GM21381 (cell line): ENCODE measurements at regions not wholly inside any gene's neighbourhood (a gene's known extent, or its start where the extent isn't known, plus 50 kb on each side); places are given as distances from the start of the nearest gene placed in this dataset.

ENCODE experiments used
- ATAC-seq: cut with Tn5 transposase; IDR thresholded peaks from one replicate; pipeline ENCODE4 v1.9.1; 2021; ENCODE audit warnings: mild to moderate bottlenecking, moderate library complexity; ENCODE audit not compliant: unreplicated experiment

DNA sequence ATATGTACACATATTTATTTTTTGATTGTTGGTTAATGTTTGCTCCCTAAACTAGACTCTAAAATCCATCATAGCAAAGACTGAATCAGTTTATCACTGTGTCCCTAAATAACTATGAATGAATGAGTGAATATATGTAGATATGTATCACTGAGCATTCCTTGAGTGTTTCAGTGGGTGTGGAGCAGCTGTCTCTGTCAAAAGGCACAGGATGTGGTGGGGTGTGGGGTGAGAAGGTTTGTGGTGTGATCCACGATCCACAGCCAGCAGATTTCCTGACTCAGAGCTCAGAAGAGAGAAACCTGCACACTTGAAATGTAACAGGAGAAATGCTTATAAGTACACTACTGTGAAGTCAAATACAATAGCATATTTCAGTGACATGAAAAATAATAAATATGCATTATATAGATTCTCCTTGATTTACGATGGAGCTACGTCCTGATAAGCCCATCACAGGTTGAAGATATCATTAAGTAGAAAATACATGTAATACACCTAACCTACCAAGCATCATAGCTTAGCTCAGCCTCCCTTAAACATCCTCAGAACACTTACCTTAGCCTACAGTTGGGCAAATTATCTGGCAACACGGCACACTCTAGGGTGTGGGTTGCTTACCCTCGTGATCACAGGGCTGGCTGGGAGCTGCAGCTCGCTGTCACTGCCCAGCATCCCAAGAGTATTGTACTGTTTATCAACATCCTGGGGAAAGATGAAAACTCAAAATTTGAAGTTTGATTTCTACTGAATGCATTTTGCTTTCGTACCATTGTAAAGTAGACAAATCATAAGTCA is 287.0 kb downstream of the GAS1 start:
- no peak for ATAC-seq

DNA sequence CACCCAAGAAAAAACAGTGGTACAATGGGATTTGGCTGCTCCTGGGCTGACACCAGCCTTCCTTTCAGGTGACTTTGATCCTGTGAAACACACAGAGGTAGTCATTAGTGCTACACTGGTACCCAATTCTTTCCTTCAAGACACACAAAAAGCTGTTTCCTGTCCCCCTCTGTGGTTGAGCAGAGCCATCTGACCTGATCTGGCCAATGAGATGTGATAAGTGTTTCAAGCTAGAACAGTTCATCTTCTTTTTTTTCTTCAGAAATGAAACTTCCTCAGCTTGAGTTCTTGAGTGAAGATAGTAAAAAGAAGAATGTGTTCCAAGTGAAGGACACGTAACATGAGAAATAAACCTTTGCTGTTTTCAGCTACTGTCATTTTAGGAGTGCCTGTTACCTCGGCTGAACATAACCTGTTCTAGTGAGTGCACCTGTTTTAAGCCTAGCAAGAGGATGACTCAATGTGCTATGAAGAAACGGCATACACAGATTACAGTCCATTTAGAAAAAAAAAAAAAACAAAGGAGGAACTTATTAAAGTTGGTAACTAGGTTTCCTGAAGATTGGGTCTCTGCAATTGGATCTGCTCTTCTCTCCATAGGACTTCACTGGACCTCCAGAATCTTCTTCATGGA is 287.8 kb downstream of the GAS1 start:
- ATAC-seq, result no peak

DNA sequence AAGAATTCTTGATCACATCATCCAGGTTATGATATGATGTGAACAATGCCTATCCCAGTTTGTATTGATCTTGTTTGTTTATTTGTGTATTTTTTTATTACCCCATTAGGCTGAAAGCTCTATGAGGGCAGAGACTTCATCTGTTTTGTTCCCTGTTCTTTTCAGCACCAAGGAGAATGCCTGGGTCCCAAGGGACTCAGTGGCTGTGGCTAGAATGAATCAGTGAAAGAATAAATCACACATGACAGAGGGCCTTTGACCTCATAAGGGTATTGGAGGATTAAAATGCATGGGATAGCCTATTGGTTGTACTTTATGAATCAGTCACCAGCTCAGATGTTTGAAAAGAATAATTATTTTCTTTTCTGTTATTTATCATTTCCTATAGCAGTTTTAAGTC is 292.2 kb downstream of the GAS1 start:
- ATAC-seq, result no peak

DNA sequence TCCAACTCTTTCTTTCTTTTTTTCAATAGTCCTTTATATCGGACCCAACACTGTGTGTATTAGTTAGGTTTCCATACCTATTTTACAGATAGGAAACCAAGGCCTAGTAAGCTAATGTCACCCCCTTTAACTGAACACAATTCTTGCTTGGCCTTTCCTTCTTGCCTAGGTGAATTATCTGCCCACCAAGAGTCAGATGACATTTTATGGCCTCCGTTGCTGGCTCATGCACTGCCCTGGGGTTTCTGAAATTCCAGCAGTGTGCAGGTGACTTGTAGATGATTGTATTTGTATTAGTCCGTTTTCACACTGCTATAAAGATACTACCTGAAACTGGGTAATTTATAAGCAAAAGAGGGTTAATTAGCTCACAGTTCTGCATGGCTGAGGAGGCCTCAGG is 293.8 kb downstream of the GAS1 start:
- ATAC-seq, result no peak

DNA sequence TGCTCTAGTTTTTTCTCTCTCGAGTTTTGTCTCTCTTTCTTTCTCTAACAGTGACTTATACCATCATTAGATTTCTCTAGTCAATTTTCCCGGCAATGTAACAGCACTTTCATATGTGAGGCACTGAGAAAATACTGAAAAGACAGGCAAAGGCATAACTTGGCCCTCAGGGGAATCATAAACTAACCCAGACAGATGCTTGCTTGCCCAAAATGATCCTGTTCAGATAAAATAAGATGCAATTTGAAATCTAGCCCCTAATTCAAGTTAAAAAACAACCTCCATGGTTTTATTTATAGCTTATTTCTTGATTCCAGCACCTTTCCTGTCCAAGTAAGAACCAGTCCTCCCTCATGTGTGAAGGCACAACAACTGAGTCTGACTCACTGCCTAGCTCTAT is 294.6 kb downstream of the GAS1 start:
- no peak for ATAC-seq

DNA sequence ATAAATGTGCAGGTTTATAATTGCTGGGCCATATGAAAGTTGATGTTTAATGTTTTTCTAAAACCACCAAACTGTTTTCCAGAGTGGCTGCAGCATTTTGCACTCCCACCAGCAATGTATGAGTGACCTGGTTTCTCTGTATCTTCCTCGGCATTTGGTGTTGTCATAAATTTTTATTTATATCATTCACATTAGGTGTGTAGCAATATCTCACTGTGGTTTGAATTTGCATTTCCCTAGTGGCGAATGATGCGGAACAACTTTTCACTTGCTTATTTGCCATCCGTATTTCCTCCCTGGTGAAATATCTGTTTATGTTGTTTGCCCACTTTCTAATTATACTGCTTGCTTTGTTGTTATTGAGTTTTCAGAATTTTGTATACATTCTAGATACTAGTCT is 295.7 kb upstream of the TUT7 start:
- no peak for ATAC-seq

DNA sequence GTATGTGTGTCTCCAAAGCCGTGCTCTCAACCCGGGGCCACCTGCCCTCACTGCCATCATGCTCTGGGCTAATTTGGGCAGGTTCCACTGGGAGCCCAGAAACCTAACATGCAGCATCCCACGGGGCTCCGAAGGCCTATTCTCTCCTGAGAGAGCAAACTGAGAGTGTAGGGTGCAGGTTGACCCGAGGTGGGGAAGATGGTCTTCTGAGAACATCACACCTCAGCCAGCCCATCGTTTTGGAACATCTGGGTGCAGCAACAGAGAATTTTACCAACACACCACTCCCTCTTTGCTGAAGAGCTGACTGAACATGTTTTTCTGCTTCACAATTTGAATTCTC is 294.6 kb upstream of the TUT7 start:
- no peak for ATAC-seq

DNA sequence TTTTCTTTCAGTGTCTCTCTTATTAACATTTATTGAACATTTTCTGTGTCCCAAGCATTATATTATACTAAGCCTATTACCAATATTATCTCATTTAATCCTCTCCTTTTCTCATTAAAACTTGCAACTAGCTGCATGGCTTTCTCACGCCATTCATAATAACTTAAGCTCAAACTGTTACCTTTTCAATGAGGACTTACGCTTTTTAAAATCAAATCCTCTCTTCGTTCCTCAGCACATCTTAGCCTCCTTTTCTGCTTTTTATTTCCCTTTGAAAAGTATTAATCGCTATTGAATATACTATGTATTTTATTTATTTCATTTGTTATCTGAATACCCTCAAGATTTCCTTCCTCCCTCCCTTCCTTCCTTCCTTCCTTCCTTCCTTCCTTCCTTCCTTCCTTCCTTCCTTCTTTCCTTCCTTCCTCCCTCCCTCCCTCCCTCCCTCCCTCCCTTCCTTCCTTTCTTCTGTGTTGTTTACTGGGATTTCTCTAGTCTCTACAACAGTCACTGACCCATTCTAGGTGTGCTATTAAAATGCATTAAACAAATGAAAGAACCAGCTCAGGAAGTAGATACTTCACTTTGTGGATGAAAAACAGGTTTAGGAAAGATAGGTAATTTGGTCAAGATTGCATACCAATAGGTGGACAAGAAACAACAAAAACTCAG is 294.1 kb upstream of the TUT7 start:
- ATAC-seq, result no peak

DNA sequence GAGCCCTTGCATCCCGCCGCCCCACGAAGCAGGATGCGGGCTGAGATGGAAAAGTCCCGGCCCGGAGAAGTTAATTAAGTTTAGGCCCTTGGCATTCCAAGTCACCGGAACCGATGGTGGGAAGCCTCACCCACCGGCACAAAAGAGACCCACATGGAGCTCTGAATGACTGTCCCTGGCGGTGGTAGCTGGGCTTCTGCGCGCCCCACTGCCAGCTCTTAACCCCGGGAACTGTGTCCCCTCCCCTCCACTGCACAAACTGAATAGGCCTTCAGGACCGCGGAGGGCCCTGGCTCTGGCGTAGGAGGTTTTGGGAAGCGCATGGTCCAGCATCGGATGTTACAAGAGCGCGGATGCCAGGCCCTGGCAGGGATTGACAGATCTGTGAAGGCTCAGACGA is 291.1 kb upstream of the TUT7 start:
- ATAC-seq, result no peak

DNA sequence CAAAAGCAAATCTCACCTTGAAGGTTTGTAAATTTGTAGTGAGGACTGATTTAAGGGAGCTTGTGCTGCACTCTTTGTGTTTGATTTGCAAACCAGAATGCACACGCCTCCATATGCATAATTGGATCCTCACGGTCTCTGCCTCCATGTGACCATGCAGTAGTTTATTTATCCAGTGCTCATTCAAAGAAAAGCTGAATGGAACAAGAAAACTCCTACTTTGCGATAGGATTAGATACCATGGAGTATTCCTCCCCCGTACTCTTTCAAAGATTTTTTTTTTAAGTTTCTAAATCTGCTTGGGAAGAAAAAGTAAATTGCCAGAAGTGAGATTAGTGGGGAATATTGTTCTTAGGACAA is 290.4 kb upstream of the TUT7 start:
- no peak for ATAC-seq

DNA sequence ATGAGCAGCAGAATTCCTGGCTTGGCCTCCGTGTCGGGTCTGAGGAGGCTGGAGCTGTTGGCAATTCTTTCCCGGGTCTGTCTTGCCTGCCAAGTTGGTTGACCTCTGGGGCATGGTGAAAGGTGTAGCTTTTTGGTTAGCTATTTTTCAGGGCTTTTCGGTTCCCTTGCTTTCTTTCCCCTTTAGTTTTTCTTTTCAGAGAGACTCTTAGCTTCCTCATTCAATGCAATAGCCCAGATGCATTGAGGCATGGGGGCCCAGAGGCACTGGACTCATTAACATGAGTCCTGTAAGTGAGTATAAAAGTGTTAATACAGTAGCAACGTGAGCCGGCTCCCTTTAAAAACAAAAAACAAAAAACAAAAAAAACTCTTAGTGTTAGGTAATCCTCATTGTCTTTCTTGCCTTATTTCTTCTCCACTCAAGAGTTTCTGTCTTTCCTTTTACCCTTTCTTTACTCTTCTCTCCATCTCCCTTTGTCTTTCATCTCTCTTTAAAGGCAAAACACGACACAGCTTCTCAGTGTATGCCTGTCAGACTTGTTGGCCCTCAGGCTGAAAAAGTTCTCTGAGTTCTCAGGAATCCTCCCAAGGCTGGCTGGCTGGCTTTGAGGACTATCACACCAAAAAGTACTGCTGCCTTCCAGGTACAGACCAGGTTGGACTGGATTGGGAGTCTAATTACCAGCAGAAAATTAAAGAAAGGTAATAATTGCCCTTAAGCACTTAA is 289.9 kb upstream of the TUT7 start:
- no peak for ATAC-seq

DNA sequence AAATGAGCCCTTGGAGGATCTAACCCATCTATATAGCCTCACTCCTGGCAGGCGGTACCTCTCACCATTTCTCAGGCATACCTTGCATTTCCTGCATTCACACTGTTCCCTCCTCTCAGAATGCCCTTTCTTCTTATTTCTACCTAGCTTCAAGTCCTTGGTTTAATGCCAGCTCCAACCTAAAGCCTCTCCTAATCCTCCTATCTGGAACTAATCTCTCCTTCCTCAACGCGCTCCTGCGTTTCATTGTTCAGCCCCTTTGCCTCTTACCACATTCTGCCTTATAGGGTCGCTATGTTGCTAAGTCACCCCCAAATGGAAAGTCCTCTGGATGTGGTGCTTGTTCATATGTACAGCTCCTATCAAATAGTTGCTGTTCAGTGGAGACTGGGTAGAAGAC is 288.5 kb upstream of the TUT7 start:
- ATAC-seq, result no peak

DNA sequence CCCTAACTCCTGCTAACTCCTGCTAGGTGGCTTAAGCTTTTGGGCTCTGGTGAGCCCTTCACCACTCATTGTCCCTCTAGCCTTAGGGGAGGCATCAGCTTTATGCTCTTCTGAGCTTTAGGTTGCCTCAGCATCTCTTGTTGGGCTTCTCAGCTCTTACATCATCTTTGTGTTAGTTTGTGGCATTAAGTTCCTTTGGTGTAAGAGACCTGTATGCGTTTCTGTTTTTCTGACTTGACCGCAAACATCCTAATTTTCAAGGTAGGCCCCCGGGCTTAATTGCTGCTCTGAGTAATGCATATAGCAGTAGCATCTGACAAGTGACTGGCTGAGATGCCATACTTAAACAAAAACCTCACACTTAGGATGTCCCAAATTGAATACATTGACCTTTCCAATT is 287.8 kb upstream of the TUT7 start:
- ATAC-seq, result no peak

DNA sequence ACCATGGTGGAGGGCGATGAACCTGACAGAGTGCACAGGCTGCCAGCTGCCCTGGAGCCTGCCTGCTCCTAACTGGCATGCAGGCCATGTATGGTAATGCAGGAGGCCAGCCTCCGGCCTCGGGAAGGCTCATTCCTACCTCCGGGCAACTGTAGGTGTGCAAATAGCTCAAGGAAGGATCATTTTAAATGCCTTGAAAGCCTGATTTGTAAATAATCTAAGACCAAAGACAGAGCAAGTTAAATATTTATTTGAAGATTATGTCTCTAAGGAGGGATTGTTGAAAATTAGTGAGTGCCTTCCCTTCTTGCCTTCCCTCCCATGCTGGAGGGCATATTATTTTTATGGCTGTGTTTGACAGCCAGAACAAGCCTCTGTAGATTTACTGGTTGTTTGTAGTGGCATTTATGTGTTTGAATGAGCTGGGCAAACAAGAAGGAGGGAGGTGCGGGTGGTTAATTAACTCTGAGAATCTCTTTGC is 285.7 kb upstream of the TUT7 start:
- no peak for ATAC-seq

DNA sequence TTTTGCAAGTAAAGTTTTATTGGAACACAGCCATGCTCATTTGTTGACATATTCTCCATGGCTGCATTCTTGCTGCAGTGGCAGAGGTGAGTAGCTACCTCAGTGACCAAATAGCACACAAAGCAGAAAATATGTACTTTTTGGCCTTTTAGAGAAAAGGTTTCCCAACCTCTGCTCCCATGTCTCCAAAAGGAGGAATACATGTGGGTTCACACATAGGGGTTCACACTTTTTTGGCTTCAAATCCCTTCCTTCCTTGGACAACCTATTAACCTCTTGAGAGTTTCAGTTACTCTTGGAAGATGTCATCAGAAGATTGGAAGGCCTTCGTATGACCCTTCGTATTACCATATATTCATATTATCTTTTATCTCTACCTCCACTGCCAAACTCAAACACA is 285.1 kb upstream of the TUT7 start:
- no peak for ATAC-seq

DNA sequence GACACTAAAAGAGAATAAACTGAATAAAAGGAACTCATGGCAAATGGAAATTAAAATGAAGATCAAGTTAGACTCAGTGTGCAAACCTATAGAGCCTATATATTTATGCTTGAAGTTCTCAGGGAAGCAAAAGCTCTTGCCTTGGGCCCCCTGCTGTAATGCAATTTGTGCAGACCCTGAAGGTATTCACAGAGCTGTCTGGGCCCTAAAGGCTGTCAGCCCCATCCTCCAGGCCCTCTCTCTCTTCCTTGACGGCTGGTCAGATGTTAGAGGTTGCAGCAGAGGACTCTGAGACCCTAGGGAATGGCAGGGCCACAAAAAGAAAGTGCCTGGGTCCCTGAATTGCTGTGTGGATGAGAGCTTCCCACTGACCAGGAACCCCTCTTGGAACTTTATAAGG is 283.9 kb upstream of the TUT7 start:
- ATAC-seq, result no peak

DNA sequence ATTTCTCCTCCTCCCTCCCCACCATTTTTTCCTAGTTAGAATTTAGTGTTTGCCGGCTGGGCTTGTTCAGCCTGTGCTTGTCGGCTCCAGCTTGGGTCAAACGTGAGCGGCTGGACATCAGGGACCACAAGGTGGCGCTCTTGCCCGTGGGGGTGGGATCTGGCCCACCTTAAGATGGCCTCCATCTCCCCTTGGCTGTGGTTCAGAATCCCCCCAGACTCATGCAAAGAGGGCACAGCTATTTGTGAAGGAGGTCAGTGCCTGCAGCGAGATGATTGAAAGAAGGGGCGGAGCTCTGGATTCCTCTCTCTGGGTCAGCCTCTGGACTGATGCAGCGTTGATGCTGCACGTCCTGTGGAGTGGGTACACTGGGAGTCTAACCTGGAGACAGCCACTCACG is 283.3 kb upstream of the TUT7 start:
- no peak for ATAC-seq

DNA sequence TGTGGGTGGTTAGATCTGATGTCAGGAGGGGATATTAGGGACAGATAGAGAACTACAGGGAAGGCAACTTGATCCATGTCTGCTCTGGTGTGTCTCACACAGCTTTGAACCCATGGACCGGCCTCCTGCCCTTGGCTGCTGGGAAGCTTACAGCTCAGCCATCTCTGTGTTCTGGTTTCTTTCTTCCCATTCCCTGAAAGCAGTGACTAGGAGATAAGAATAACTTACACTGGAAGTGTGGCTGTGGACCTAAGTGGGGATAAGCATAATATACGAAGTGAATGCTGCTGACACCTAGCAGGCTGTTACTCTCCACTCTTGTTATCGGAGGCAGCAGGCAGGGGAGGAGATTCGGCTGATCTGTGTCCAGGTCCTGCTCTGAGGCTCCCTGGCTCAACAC is 282.3 kb upstream of the TUT7 start:
- no peak for ATAC-seq

DNA sequence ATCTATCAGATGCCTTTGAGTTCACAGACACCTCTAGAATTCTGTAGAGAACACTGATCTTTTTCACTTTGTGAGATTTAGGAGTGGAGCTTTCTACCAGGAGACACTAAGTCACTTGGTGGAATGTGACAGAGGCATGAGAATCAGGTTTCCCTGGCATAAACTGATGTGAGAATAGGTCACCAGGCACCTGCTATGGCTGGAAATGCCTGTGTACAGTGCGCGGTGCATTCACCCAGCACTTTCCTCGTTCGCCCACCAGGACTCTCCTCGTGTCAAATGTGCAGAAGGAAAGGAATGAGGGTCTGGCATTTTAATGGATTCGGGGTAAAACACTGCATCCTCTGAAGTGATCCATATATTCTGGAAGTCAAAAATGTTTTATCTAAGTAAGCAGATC is 281.8 kb upstream of the TUT7 start:
- no peak for ATAC-seq

DNA sequence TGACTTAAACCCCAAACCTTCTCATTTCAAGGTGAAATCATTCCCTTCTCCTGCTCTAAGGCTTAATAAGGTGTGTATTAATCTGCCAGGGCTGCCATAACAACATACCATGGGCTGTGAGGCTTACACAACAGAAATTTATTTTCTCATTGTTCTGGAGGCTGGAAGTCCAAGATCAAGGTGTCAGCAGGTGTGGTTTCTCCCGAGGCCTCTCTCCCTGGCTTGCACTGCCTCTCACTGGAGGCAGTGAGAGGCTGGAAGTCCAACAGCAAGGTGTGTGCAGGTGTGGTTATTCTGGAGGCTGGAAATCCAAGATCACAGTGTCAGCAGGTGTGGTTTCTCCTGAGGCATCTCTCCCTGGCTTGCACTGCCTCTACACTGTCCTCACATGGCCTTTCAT is 280.3 kb upstream of the TUT7 start:
- ATAC-seq, result no peak

DNA sequence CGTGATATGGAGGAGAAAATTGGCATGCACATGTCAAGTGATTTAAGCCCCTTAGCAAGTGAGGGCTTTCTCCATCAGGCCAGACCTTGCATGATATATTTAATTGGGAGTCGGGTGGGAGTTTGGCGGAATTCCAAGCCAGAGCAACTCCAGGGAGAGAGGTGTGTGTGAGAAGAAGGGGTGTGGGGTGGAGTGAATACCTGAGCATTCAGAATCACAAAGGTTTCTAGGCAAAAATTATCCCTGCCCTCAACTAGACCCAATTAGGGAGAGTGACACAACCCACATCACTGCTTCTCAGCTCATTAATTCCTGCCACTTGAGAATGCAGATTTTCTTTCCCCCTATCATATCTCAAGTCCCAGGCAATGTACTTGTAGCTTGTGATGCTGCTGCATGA is 279.7 kb upstream of the TUT7 start:
- ATAC-seq, result no peak

DNA sequence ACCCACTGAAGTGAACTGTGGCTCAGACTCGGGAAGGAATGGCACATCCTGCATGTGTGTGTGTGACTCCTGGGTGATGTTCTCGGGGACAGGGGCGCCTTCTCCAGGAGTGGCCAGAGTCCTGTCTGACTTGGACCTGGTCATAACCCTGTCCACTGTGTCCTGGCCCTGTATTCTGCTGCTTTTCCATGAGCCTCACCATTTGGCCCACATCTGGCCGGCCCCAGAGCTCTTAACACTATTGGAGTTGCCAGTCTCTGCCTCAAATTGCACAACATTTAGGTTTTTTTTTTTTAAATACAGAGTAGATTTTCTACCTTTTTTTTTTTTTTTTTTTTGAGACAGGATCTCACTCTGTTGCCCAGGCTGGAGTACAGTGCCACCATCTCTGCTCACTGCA is 278.3 kb upstream of the TUT7 start:
- ATAC-seq, result no peak
